GM18499 (cell line): ENCODE measurements at regions not wholly inside any gene's neighbourhood (a gene's known extent, or its start where the extent isn't known, plus 50 kb on each side); places are given as distances from the start of the nearest gene placed in this dataset.

Experiments used
- ATAC-seq: cut with Tn5 transposase; IDR thresholded peaks from one replicate; pipeline ENCODE4 v1.9.1; 2021; ENCODE audit warnings: moderate number of reproducible peaks; ENCODE audit not compliant: insufficient read depth, unreplicated experiment

DNA sequence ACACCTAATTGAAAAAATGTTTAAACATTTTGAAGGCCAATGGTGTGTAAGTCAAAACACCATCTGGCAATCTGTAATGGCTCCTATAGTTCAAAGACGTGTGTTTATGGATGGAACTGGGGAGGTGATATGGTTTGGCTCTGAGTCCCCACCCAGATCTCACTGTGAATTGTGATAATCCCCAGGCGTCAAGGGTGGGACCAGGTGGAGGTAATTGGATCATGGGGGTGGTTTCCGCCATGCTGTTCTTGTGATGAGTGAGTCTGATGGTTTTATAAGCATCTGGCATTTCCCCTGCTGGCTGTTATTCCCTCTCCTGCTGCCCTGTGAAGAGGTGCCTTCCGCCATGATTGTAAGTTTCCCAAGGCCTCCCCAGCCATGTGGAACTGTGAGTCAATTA, 52.2 kb downstream of the ADRA2C start:
- no peak for ATAC-seq

DNA sequence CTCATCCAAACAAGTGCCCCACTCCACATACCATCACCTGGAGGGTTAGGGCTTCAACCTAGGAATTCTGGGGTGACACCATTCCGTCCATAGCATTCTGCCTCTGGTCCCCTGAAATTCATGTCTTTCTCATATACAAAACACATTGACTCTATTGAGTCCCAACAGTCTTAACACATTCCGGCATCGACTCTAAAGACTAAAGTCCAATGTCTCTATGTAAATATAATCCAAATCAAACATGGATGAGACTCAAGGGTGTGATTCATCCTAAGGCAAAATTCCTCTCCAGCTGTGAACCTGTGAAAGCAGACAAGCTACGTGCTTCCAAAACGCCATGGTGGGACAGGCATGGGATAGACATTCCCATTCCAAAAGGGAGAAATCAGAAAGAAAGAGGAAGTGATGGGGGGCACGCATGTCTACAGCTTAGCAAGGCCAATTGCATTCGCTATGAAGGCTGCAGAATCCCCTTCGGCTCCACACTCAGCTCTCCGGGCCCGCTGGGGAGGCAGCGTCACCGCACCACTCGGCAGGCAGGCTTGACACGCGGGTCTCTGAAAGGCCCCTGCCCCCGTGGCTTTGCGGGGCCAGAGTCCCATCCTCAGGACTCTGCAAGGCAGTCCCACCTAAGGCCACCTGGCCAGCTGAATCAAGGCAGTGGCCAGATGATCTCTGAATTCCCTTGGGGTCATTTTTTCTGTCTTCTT, 53.2 kb downstream of the ADRA2C start:
- no peak for ATAC-seq

DNA sequence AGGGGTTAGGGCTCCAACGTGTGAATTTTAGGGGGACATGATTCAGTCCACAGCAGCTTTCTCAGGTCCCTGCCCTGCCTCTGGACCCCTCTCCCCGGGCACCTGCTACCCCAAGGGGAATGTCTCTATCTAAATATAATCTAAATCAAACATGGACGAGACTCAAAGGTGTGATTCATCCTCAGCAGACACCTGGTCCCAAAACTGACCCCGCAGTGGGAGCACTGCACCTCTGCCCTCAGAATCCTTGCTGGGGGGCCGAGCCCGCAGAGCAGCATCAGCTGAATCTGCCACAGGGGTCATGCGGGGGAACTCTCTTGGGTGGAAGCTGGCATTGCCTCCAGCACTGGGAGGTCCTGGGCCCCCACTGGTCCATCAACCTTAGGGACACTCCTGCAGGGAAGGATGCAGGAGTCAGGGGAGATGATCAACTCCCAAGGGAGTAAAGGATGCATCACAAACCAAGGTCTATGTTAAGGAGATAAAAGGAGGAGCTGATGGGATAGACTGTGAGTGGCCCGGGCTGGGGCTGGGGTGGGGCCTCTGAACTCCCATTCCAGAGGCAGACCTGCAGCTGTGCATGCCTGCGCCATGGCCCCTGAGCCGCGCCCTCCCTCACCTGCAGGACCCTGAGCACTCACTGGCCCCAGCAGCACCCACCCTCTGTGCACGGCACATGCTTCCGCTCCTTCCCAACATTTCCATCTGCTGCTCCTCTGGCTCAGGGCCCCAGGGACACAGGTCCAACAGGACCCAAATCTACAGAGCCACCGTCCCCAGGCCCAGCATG, 54.0 kb downstream of the ADRA2C start:
- no peak for ATAC-seq

DNA sequence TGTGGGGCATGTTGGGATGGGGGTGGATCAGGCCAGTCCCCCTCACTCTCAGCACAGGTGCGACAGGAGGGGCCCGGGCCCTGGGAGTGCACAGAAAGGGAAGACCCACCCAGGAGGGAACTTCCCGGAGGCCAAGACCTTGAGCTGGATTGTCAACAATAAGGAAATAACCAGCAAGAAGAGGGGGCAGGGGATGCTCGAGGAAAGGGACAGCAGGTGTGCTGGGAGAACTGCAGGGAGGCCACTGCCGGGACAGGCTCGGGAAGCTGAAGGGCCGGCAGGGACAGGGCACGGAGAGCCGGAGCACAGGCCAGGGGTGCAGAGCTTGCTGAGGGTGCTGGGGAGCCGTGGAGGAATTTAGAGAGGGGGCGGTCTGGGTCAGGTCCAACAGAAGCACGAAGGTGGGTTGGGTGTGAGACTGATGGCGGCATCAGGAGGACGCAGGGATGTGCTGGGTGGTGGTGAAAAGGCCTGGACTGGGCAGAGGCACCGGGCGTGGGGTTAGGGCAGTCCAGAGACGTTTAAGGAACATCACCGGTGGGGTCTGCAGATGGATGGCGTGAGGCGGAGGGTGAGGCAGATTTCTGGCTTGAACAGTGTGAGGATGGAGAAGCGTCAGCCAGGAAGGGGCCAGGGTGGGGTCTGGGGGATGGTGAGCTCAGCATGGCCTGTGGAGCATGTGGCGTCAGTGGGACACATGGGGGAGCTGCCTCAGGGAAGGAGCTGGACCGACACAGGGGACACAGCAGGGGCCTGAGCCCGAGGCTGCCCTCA, 54.8 kb downstream of the ADRA2C start:
- no peak for ATAC-seq

DNA sequence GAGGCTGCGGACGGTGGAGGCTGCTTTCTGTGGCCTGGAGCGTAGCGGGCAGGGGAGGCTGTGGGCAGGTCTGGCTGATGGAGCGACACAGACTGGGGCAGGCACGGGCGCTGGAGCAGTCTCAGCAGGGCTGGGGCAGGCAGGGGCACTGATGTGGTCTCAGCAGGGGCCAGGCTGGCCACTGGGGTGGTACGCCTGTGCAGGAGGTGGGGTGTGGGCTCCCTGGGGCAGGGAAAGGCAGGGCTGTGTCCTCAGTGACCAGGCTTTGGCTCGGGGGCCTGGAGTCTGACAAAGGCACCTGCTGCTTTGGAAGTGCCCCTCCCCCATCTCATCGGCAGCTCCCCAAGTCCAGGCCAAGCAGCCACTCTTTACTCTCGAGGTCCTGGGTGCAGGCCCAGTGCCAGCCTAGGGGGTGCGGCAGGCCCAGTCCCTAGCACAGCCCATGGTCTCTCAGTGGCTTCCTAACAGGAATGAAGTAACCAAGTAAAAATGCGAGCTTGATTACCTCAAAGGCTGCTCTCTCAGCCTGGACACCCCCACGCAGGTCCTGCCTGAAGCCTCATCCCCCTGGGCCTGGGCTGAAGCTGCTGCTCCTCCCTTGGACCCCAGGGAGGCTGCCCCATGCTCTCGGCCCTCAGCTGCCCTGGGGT, 55.5 kb downstream of the ADRA2C start:
- ATAC-seq = no peak

DNA sequence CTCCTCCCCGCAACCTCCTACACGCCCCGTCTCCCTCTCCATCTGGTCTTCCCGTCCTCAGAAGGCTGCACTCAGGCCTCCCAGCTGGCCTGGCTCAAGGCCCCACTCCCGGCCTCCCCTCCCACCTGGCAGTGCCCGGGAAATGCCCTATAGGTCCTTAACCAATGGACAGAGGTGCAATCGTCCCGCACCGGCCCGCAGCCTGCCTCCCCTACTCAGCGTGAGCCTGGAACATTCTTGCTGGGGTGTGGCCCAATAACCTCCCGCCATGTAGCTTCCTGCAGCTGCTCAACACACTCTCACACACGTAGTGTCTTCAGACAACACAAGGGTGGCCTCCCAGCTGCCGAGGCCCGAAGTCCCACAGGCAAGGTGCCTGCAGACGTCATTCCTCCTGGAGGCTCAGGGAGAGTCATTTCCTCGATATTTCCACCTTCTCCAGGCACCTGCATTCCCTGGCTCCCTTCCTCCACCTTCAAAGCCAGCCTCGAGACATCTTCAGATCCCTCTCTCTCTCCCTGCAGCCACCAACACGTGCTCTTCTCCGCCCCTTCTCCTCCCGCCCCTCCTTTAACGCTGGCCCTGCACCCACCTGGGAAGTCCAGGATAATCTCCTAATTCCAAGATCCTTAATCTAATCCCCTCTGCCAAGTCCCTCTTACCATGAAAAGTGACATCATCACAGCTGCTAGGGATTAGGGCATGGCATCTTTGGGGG, 56.2 kb downstream of the ADRA2C start:
- ATAC-seq = no peak

DNA sequence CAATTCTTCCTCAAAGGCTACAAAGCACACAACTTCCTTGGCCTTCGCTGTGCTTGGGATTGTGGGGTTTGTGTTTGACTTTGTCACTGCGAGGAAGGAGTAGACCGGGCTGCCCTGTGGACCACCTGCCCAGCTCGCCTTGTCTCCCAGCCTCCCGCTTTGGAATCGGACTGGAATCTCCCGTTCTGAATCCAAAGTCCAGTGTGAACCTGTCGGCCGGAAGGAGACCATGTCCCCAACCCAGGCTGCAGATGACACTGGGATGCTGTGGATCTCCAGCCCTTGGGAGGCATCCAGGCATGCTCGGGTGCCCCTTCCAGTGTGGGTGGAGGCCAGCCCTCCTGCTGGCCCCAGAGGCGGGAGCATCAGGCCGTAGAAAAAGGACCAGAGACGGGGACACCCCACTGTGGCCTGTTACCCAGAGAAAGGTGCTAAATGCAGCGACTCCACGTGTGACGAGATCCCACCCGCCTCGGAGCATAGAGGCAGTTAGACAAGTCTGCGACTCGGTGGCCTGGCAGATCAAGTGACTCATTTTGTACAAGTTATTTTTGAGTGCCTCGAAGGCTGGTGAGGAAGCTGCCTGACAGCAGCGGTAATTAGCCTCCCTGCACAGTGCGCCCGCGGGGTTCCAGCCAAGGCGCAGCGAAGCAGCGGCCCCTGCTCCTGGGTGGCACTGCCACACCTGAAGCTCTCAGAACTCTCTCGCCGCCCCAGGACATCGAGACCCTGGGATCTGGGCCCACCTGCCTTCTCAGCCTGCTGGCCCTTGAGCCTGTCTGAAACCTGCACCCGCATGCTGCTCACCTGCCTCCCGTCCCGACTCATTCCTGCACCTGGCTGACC, 57.5 kb downstream of the ADRA2C start:
- ATAC-seq = no peak

DNA sequence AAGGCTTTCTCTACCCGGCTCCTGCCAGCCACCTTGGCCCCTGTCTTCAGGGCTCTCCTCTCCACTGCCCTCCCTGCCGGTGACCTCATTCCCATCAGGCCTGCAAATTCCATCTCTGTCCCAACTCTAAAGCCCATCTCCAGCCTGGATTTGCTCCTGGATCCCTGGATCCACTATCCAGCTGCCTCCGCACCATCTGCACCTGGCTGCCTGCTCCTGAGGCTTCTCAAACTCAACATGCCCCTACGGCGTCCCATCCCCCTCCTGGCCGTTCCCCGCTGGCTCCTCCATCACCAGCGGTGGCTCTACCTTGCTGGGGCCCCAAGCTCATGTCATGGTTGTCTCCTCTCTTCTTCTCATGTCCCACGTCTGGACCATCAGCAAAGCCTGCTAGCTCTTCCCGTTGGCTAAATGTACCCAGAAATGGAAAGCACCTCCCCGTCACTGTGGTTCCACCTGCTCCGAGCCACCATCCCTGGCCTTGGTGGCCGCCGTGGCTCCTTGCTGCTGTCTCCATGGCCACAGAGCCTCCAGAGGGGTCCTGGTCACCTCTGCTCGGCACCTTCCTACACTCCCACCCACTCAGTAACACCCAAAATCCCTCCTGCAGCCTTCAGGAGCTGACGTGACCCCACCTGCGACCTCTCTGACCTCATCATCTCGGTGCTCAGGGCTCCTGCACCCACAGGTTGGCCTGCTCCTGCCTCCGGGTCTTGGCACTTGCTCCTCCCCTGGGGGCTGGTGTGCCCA, 58.5 kb downstream of the ADRA2C start:
- no peak for ATAC-seq

DNA sequence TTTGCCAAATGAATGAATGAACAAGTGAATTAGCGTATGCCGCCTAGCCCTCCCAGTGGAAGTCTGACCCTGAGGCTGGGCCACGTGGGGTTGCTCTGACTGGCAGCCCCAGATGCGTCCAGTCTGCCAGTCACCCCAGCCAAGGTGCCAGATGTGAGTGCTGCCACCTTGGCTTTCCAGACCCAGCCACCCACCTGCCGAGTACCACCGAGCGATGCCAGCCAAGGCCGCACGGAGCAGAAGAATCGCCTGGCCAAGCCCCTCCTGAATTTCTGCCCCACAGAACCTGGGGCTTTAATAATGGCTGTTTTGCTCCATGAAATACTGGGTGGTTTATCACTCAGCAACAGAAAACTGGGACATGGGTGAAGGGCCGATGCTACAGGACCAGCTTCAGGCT, 59.3 kb downstream of the ADRA2C start:
- ATAC-seq = no peak

DNA sequence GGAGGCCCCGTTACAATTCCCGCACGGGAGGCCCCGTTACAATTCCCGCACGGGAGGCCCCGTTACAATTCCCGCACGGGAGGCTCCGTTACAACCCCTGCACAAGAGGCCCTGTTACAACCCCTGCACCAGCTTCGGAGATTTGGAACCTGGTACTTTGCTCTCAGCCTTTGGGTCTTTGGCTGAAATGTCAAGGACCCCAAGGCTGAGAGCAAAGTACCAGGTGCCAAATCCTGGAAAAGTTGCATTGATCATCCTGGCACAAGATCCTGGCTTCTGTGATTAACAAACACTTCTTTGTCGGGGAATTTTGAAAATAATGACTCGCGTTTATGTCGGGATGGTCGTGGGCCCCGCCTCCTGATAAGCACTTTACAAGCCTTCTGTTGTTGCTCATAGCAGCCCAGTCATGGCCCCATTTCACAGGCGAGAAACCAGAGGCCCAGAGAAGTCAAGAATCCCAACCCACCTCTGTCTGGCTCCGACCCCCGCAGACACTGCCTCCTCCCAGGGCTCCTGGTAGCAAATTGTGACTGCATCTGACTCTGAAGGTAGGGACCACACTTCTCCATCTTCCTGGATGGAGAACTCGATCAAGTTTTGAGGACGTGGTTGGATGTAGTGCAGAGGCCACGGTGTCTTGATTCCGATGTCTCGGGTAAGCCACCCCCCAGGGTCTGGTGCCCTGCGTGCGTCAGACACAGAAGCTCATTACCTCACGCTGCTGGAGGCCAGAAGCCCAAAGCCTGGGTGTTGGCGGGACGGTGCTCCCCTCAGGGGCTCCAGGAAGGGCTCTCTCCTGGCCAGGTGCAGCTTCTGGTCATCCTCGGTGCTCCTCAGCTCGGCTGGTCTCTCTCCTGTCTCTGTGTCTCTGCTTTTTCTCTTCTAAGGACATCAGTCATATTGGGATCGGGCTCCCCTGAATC, 60.3 kb downstream of the ADRA2C start:
- no peak for ATAC-seq

DNA sequence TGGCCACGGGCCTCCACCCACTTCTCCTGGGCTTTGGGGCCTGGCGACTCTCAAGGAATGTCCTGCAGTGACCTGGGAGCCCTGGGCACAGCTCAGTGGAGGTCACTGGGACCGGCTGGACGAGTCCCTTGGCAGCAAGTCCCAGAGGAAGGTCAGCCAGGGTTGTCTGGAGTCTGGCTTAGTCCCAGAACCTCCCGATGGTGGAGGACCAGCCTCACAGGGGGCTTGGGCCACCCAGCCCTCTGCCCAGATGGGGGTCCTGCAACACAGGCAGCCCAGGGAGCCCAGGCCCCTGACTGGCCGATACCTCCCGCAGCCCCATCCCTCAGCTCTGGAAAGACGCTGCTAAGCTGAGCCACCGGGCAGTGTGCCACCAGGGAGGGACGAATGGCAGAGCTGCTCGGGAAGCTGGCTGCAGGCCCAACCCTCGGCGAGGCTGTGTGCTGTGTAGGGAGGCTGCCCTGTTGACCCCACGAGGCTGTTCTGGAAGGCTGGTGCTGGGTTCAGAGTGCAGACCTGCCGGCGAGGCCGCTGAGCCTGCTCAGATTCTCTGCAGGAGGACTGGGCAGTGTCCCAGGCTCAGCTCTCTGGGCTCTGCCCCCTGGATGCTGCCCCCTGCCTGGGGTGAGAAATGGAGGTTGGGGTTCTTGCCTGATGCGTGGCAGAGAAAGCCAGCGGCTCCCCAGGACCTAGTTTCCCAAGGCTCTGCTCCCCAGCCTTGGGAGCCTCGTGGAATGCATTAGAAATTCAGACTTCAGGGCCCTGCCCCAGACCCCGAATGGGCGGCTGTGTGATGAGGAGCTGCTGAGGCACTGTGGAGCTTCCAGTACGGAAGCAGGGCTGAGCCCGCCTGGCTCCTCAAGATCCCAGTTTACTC, 61.7 kb downstream of the ADRA2C start:
- ATAC-seq = no peak

DNA sequence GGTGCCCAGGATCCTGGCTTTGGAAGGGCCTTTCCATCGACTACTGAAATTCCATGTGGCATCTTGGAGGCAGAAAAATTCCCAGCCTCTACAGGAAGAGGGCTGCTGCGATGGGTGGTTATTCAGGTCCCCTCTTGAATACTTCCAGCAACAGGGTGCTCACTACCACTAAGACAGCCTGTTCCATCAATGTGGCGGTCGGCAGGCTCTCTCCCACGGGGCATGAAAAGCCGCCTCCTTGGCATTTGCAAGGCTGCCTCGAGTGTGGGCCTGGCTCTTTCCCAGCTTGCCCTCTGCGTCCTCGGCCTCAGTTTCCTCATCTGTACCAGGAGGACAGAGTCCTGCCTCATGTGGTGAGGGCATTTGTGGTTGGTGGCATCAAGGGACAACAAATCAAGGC, 62.4 kb downstream of the ADRA2C start:
- ATAC-seq = no peak

DNA sequence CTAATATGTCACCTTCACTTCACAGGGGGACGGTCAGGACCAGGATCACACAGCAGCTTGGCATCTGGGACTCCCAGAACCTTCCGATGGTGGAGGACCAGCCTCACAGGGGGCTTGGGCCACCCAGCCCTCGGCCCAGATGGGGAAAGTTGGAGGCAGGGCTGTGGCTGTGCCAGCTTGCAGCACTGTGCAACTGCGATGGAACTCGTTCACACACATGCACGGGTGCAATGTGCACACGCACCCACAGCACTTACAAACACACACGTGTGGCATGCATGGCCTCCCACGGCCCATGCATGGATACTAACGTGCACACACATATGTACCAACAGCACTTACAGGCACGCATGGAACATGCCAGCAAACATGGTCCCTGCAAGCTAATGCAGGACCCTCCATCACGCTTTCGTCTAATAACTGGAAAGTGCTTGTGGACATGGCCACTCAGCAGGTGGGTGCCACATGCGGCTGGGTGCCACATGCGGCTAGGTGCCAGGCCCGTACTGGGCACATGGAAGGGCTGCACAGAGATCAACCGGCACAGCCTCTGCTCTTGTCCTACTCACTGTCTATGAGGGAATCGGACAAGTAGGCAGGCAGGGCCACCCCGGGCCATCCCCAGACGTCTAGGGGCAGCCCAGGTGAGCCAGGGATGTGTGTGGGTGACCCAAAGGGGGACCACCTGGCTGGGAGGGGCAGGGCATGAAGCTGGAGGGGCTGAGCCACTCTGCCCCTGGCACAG, 63.2 kb downstream of the ADRA2C start:
- ATAC-seq = no peak

DNA sequence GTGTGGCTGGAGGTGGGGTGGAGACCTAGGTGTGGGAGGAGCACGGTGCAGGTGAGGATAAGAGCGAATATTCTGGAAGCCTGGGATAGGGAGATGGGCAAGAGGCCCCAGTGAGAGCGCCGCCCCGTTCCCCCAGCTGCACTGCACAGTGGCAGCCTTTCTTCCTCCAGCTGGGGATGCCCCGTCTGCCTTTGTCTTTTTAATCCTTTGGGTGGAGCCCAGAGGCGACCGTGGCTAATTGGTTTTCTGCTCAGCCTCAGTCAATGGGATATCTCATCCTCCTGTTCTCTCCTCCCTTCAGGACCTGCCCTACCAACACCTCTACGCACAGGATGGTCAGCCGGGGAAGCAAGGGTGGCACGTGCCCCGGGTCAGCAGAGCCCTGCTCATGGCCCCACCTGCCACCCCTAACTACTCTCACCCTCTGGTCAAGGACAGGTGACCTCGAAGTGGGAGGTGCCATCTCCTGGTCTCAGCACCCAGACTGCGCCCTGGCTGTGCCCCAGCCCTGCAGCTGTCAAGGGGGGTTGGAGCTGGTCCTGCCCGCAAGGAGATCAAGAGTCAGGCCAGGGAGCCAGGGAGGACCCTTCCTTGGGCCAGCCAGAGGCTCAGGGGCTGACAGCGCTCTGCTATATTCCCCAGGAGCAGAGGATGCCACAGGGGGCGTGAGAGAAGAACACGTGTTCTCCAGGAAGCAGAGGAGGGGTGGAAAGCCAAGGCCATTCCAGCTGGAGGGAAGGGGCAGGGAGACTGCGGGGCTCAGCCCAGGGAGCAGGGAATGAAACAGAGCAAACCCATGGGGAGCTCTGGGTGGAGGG, 64.0 kb downstream of the ADRA2C start:
- ATAC-seq = no peak
